H1 (cell line): ENCODE measurements at regions not wholly inside any gene's neighbourhood (a gene's known extent, or its start where the extent isn't known, plus 50 kb on each side); places are given as distances from the start of the nearest gene placed in this dataset.

ENCODE experiments used
- BACH1 ChIP-seq: IDR thresholded peaks from 2 replicates; pipeline ENCODE4 v1.6.1; 2012; ENCODE audit warnings: low read length, improper control_type of control experiment
- CHD7 ChIP-seq: fragments of 300-600 bp; sonication (generic); IDR thresholded peaks from 2 replicates; pipeline ENCODE4 v1.7.1; 2012; ENCODE audit warnings: low read length, moderate library complexity, mild to moderate bottlenecking, inconsistent platforms; ENCODE audit not compliant: insufficient replicate concordance
- GTF2F1 ChIP-seq: IDR thresholded peaks from 2 replicates; pipeline ENCODE4 v1.6.1; 2012; ENCODE audit warnings: low read depth, low read length, improper control_type of control experiment, borderline replicate concordance
- JUN ChIP-seq: IDR thresholded peaks from 2 replicates; pipeline ENCODE4 v1.6.1; 2011; ENCODE audit warnings: low read depth, mild to moderate bottlenecking, improper control_type of control experiment, low read length
- KDM1A ChIP-seq: fragments of 200-600, 300-600 bp; sonication (generic); IDR thresholded peaks from 2 replicates; pipeline ENCODE4 v1.7.1; 2016; ENCODE audit warnings: mild to moderate bottlenecking, low read length, borderline replicate concordance
- RNF2 ChIP-seq: fragments of 200-900, 300-1000 bp; sonication (generic); IDR thresholded peaks from 2 replicates; pipeline ENCODE4 v1.7.1; 2016; ENCODE audit warnings: borderline replicate concordance, low read depth, mild to moderate bottlenecking, antibody characterized with exemption, low read length; ENCODE audit not compliant: poor library complexity, severe bottlenecking; ENCODE audit errors: missing control alignments
- SIRT6 ChIP-seq: IDR thresholded peaks from one replicate; pipeline ENCODE4 v1.7.1; 2012; ENCODE audit warnings: low read length, inconsistent platforms
- SUZ12 ChIP-seq: fragments of 200-600 bp; sonication (generic); IDR thresholded peaks from 2 replicates; pipeline ENCODE4 v1.6.1; 2012; ENCODE audit warnings: mild to moderate bottlenecking, inconsistent platforms, low read length, moderate library complexity, mixed read lengths
- TAF1 ChIP-seq: IDR thresholded peaks from 2 replicates; pipeline ENCODE4 v1.6.1; 2011; ENCODE audit warnings: mild to moderate bottlenecking, low read depth, low read length
- TF ChIP-seq, protein P1 (sequence below), 3 experiments: IDR thresholded peaks; 1 replicate in 2 of 3; 2 replicates in 1 of 3; pipeline versions ENCODE4 v1.5.1 to v1.6.1; 2011; ENCODE audit warnings: low read length in 3 of 3, mild to moderate bottlenecking in 3 of 3, inconsistent platforms in 2 of 3, low read depth in 1 of 3, moderate library complexity in 1 of 3; ENCODE audit not compliant: insufficient read depth in 1 of 3; ENCODE audit errors: control extremely low read depth in 1 of 3

- TF ChIP-seq CHD7 (no peak), KDM1A (no peak), GTF2F1 (no peak), SUZ12 (no peak), BACH1 (no peak), SIRT6 (no peak), RNF2 (no peak), TAF1 (no peak), JUN (no peak)
- TF ChIP-seq, protein P1, sequence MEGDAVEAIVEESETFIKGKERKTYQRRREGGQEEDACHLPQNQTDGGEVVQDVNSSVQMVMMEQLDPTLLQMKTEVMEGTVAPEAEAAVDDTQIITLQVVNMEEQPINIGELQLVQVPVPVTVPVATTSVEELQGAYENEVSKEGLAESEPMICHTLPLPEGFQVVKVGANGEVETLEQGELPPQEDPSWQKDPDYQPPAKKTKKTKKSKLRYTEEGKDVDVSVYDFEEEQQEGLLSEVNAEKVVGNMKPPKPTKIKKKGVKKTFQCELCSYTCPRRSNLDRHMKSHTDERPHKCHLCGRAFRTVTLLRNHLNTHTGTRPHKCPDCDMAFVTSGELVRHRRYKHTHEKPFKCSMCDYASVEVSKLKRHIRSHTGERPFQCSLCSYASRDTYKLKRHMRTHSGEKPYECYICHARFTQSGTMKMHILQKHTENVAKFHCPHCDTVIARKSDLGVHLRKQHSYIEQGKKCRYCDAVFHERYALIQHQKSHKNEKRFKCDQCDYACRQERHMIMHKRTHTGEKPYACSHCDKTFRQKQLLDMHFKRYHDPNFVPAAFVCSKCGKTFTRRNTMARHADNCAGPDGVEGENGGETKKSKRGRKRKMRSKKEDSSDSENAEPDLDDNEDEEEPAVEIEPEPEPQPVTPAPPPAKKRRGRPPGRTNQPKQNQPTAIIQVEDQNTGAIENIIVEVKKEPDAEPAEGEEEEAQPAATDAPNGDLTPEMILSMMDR (IDR thresholded peaks at IDR 0.05; ENCODE audit: control extremely low read depth in 1 of 3, insufficient read depth in 1 of 3, low read depth in 1 of 3, low read length in 3 of 3), result no peak
Observed at GRCh38 chr1:234669499-234669898, 59.5 kb upstream of the IRF2BP2 start (continued).
